ENCODE measurements at regions not wholly inside any gene's neighbourhood (a gene's known extent, or its start where the extent isn't known, plus 50 kb on each side); places are given as distances from the start of the nearest gene placed in this dataset.

GRCh38 chr3:191737742-191738141 lies 276.8 kb downstream of the PYDC2 start:
- DNase-seq (ENCODE audit: low spot score) (no peak), FAIRE-seq (no peak)

DNA sequence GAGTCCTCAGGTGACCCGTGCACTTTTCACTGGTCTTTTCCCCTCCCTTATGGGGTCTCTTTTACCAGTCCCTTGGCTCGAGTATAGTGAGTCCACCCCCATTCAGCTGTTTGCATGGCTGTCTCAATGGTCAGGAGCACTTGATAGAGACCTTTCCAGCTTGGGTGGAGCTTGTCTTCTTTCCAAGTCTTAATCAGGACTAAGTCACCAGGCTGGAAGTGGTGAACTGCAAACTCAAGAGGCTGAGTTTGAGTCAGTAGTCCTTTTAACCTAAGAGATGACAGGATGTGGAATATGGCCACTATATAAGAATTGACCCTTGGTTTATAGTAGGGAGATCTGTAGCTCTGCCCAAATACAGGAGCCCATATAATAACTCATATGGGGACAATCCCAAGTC lies 279.7 kb downstream of the PYDC2 start:
- FAIRE-seq, result peak; percentile 71
- peak; percentile 62 for DNase-seq (ENCODE audit: low spot score)

- peak; percentile 95 for DNase-seq (ENCODE audit: low spot score)
- FAIRE-seq, result peak; percentile 96
These were observed 280.9 kb downstream of the PYDC2 start for GRCh38 chr3:191741847-191742350.

DNA sequence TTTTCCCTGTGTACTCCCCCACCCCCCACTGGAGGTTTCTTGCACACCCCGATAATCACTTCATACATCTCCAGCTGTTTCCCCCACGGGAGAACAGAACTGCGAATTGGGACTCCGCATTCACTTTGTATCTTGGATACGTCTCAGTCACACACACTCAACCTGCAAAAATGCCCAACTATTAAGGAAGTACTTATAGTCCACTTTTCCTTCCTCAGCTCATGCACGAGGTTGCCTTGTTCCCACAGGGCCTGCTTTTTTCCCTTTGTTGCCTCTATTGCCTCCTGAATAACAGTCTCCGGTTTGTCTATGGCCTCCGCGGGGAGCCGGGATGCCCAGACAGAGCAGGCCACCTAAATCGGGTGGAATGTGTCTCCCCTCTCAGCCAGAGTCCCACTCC lies 282.3 kb downstream of the PYDC2 start:
- FAIRE-seq, result no peak
- no peak for DNase-seq (ENCODE audit: low spot score)

DNA sequence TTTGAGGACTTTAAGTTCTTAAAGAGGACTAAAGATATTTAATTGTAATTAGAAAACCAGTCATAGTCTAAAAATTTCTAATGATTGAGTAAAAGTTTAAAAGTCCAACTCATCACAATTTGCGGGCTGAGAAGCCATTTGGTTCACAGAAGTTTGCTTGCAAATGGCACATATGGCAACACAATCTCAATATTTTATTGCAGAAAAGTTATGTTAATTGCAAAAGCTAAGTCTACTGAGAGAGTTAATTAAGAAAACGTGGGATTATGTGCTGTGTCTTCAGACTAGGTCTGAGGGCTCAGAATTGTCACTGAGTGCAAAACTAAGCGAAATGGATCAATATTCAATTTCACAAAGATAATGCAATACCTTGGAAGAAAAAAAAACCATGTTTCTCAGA lies 289.7 kb downstream of the PYDC2 start:
- FAIRE-seq (no peak), DNase-seq (ENCODE audit: low spot score) (no peak)

DNA sequence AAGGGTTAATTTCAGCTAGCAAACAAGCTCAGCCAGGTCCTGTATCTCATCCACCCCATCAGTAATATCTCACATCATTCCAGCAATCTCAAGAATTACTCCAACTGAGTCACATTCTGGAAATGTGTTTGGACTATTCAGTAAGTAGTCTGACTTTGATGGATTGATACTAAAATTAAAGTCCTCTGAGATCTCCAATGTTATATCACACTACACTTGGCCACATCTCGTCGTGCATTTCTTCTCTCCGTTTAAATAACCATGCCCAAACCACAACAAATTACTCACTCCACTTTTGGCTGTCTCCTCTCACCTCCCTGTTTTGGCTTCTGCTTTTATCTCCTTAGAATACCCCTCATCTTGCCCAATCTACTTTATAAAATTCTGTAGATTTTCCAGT lies 292.2 kb downstream of the PYDC2 start:
- DNase-seq (ENCODE audit: low spot score), result peak; percentile 4
- no peak for FAIRE-seq

DNA sequence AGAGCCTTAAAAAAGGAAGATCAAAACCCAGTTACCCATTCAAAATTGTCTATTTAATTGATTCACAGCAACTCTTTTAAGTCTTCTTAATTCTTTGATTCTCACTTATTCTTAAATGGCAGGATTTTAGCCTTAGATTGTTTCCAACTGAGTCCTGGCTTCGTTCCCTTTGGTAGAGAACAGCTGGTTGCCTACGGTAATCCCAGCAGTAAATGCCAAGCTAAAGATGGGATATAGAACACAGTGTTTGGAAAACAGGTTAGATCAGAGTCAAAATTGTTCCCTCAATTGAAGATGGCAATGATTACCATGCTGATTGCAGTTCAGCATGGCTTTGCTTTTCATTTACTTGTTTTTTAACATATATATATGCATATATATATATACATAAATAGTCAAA lies 300.9 kb downstream of the PYDC2 start:
- FAIRE-seq, result no peak

DNA sequence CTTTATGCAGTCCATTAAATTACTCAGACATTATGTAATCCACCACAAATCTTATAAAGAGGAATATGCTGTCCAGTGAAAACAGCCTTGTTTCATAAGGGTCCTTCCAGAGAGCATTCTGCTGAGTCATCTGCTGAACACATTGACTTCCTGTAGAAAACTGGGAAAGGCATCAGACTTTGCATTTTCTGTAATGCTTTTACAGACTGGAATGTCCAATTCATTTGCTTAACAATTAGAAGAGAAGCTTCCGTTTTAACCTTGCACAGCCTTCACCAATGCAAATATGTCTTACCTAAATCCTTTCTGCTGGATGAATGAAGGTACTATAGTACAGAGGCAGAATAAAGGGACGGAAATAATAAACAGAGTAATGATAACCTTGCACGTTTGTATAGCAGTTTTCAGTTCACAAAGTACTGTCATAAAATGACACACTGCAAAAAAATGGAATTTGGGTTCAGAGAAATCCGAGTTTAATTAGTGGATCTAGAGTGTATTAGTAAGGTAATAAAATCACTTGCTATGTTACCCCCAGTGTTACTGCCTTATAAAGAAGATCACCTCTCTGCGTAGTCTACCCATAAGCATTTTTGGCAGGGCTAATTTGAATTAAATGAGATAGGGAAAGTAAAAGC lies 301.5 kb downstream of the PYDC2 start:
- peak; percentile 66 for DNase-seq (ENCODE audit: low spot score)
- FAIRE-seq, result peak; percentile 85

More for the DNA sequence above, 300.9 kb downstream of the PYDC2 start:
- no peak for DNase-seq (ENCODE audit: low spot score)

DNA sequence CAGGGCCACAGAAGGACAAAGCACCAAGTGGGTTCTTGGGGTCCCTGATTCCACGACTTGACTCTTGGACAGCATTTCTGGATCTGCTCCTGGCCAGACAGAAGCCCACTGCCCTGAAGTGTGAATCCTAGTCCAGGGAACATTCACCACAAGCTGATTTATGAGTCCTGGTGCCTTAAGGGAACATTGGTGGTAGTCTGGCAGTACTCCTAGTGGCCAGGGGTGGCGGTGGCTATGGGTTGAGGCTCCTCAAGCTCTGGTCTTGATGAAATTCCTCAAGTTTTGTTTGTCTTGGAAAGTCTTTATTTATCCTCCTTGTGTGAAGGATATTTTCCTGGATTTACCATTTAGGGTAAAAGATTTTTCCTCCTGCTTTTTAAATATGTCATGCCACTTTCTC lies 307.5 kb downstream of the PYDC2 start:
- DNase-seq (ENCODE audit: low spot score) (no peak), FAIRE-seq (no peak)

DNA sequence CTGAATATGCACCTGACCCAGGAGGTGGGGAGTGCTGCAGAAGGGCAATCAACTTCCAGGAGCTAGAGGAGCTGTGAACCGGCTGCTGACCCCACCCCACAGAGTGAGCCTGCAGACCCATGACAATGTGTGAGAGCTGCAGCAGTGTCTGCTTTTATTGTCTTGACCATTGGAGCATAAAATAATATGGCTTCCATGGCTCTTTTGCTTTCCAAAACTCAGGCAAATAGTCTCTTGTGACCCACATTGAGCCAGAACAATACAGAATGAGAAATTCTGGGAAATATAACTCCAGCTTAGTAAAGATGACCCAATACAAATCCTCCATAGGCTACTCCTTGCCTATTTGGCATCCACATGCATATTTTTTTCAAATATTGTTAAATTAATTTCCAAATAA lies 309.6 kb downstream of the PYDC2 start:
- FAIRE-seq (no peak), DNase-seq (ENCODE audit: low spot score) (no peak)

DNA sequence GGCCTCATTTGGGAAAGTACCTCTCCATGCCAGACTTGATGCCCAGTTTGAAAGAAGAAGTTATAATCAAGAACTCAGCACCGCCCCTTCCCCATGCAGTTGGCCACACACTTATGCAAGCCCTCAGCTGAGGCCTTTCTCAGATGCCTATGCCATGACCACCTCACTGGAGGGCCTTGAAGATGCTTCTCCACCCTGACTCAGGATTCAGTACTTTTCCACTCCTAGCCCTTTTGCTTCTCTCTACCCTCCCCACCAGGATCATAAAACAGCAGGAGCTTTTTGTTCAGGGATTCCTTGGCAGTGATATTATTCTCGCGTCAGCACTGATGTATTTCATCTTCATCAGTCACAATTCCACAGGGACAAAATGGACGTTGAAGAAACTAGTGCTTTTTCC lies 313.5 kb downstream of the PYDC2 start:
- peak; percentile 81 for FAIRE-seq

GRCh38 chr3:191775451-191776233 lies 314.7 kb downstream of the PYDC2 start:
- no peak for FAIRE-seq
- DNase-seq (ENCODE audit: low spot score), result peak; percentile 75

More for the DNA sequence above, 313.5 kb downstream of the PYDC2 start:
- DNase-seq (ENCODE audit: low spot score), result peak; percentile 92

GRCh38 chr3:191781044-191781443 lies 320.1 kb downstream of the PYDC2 start:
- FAIRE-seq (no peak), DNase-seq (ENCODE audit: low spot score) (no peak)

GRCh38 chr3:191783024-191783423 lies 322.1 kb downstream of the PYDC2 start:
- peak; percentile 55 for FAIRE-seq

DNA sequence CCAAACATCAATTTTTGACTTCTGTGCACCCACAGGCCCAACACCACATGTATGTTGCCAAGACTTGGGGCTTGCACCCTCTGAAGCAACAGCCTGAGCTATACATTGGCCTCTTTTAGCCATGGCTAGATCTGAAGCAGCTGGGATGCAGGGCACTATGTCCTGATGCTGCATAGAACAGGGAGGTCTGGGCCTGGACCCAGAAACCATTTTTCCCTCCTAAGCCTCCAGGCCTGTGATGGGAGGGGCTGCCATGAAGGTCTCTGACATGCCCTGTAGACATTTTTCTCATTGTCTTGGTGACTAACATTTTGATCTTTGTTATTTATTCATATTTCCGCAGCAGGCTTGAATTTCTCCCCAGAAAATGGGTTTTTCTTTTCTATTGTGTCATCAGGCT lies 330.0 kb downstream of the PYDC2 start:
- no peak for FAIRE-seq
- DNase-seq (ENCODE audit: low spot score), result no peak

More at GRCh38 chr3:191783024-191783423, 322.1 kb downstream of the PYDC2 start:
- DNase-seq (ENCODE audit: low spot score), result no peak

GRCh38 chr3:191792580-191792979 lies 331.6 kb downstream of the PYDC2 start:
- no peak for FAIRE-seq
- peak; percentile 65 for DNase-seq (ENCODE audit: low spot score)

DNA sequence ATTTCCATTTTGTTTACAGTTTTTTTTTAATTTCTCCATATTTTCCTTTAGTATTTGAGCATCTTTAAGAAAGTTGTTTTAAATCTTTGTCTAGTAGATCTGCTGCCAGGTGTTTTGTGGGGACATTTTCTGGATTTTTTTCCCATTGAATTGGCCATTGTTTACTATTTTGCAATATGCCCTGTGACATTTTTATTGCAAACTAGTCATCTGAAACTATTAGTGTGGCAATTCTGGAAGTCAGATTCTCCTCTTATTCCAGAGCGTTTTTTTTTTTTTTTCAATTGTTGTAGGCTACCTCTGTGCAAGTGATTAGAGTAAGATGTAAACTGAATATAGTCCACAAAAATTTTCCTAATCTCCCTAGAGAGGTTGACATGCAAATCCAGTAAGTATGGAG lies 334.2 kb downstream of the PYDC2 start:
- no peak for DNase-seq (ENCODE audit: low spot score)
- FAIRE-seq, result no peak

DNA sequence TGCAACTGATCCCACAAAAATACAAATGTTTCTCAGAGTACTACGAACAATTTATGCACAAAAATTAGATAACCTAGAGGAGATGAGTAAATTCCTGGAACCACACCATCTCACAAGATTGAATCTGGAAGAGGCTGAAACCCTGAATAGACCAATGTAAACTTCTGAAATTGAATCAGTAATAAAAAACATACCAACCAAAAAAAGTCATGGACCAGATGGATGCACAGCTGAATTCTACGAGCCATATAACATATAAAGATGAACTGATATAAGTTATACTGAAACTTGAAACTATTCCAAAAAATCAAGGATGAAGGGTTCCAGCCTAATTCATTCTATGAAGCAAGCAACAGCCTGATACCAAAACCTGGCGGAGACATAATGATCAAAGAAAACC lies 336.3 kb downstream of the PYDC2 start:
- DNase-seq (ENCODE audit: low spot score), result no peak
- no peak for FAIRE-seq

- DNase-seq (ENCODE audit: low spot score), result no peak
- no peak for FAIRE-seq
These were observed 341.7 kb downstream of the PYDC2 start for GRCh38 chr3:191802671-191803070.

GRCh38 chr3:191804935-191805334 lies 344.0 kb downstream of the PYDC2 start:
- DNase-seq (ENCODE audit: low spot score) (no peak), FAIRE-seq (no peak)

DNA sequence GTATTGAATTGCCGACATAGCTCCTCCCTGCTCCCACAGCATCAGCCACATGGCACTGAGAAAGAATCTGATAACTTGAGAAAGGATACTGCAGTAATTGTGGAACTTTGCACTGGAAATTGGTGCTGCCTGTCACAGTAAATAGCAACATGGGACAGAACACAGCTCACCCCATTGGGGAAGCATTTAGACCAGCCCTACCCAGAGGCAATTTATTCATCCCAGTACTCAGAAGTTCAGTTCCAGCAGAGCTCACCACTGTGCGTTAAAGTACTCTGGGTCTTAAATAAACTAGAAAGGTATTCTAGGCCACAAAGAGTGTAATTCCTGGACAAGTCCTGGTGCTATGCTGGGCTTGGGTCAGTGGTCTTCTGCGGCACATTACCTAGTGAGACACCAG lies 347.1 kb downstream of the PYDC2 start:
- no peak for FAIRE-seq
- DNase-seq (ENCODE audit: low spot score), result no peak

- no peak for DNase-seq (ENCODE audit: low spot score)
- FAIRE-seq, result no peak
These were observed 348.5 kb downstream of the PYDC2 start for GRCh38 chr3:191809326-191809949.
